Pancreas (tissue), 10 donors: ENCODE measurements at regions not wholly inside any gene's neighbourhood (a gene's known extent, or its start where the extent isn't known, plus 50 kb on each side); places are given as distances from the start of the nearest gene placed in this dataset.

Experiments
- ATAC-seq, 4 donors: fragments of 200-7000 bp; cut with Tn5 transposase; one replicate each; pipeline versions ENCODE4 v1.8.0 to v1.9.1; 2020; ENCODE audit warnings: mild to moderate bottlenecking in 4 of 4, moderate library complexity in 4 of 4
- DNase-seq, 6 donors: peaks; one replicate each; pipeline ENCODE4 v3.0.0-alpha.2; 2020
- FAIRE-seq: peaks from 2 replicates; lab custom pipeline; 2012; peaks lifted over from hg19 to GRCh38; lab: Jason Lieb, UNC
- H3K27ac ChIP-seq, 4 donors: fragments of 200-600 bp; sonication (generic); 1 replicate in 3 of 4; 2 replicates in 1 of 4; pipeline versions ENCODE4 v1.5.0 to v1.8.0; 2020
- H3K27me3 ChIP-seq, 4 donors: fragments of 200-600 bp; one replicate each; pipeline ENCODE4 v1.8.0; 2021
- H3K36me3 ChIP-seq, 3 donors: fragments of 200-600 bp; sonication (generic) in 1 of 3; one replicate each; pipeline versions ENCODE4 v1.5.0 to v1.8.0; 2020 to 2021
- H3K4me1 ChIP-seq, 3 donors: fragments of 200-600 bp; one replicate each; pipeline ENCODE4 v1.8.0; 2021
- H3K4me3 ChIP-seq, 4 donors: fragments of 200-600 bp; sonication (generic) in 2 of 4; one replicate each; pipeline versions ENCODE4 v1.5.0 to v1.8.0; 2020 to 2021
- H3K9me3 ChIP-seq, 4 donors: fragments of 200-600 bp; one replicate each; pipeline ENCODE4 v1.8.0; 2021
- WGBS, 2 donors: extraction: QIAGEN DNeasy Blood & Tissue Kit; methylation state at CpG; one replicate each; pipeline ENCODE4 v1.1.7; 2013; 5-methylcytosine and 5-hydroxymethylcytosine counted together
- intact Hi-C, 3 donors: fragments of 100-400 bp; cut with DNase I; formaldehyde crosslinking; loops; one replicate each; pipeline versions ENCODE4 v1.11.1 to v1.14.2; 2022
- TF ChIP-seq, protein P1 (sequence below), 4 donors: fragments of 200-600 bp; sonication (generic) in 3 of 4; IDR thresholded peaks; one replicate each; pipeline versions ENCODE4 v1.5.0 to v1.8.0; 2021; ENCODE audit warnings: antibody characterized with exemption in 4 of 4
- donor health status: healthy with polysubstance abuse.
- donor health status: DM: no; HTN: no; CAD: no; lungs with moderate emphysema.
- donor health status: DM: no; HTN: no; CAD: no.
- donor health status: control.
- donor health status: control.
- donor health status: Bipolar disorder and iron deficiency.
- donor health status: DM: yes; HTN: yes; CAD: no.
- donor health status: DM: no; HTN: no; CAD: no.
- donor health status: DM: no; HTN: no; CAD: no.
- donor health status: DM: yes; HTN: yes; CAD: no.

DNA sequence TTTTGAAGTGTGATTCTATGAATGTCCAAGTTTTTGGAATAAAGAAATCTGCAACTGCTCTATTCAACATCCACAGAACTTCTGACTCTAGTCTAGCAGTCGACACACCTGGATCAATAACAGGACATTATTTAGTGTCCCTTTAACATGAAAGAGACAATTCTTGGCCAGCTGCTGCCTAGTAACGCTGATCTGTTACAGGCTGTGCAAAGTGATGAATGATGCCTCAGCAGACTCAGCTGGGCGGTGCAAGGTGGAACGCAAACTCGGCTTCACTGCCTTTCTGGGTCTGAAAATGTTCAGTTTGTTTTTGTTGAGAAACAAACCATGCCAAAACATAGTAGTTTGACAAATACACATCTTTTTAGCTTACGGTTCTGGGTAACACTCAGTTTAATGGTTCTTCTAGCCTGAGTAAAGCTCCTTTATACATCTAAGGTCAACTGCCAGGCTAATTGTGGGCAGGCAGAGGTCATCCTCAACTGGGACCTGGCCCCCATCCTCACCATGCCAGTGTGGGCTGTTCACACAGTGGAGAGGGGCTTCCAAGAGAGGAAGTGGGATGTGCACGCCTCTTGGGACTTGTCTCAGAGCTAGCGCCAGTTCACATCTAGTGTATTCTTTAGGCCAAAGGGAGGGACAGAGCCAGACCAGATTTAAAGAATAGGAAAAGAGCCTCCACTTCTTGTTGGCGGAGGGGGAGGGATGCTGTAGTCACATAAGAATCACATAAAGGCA, 879.7 kb downstream of the QKI start:
- Histone ChIP-seq H3K9me3 (no peaks in the 10 kb centered on the region), H3K27ac (no peak overlapping the region), H3K27me3 (no peaks in the 10 kb centered on the region), H3K36me3 (no peaks in the 10 kb centered on the region), H3K4me1 (no peaks in the 10 kb centered on the region), H3K4me3 (no peak overlapping the region)
- TF ChIP-seq, protein P1, sequence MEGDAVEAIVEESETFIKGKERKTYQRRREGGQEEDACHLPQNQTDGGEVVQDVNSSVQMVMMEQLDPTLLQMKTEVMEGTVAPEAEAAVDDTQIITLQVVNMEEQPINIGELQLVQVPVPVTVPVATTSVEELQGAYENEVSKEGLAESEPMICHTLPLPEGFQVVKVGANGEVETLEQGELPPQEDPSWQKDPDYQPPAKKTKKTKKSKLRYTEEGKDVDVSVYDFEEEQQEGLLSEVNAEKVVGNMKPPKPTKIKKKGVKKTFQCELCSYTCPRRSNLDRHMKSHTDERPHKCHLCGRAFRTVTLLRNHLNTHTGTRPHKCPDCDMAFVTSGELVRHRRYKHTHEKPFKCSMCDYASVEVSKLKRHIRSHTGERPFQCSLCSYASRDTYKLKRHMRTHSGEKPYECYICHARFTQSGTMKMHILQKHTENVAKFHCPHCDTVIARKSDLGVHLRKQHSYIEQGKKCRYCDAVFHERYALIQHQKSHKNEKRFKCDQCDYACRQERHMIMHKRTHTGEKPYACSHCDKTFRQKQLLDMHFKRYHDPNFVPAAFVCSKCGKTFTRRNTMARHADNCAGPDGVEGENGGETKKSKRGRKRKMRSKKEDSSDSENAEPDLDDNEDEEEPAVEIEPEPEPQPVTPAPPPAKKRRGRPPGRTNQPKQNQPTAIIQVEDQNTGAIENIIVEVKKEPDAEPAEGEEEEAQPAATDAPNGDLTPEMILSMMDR (IDR thresholded peaks at IDR 0.05) = no peak
- 46 to 50% methylated on average over 9 of the region's 9 CpGs for WGBS, 2 donors
- DNase-seq = no peak
- no peak for ATAC-seq
- FAIRE-seq = no peak
- intact Hi-C loops = no loop called here

DNA sequence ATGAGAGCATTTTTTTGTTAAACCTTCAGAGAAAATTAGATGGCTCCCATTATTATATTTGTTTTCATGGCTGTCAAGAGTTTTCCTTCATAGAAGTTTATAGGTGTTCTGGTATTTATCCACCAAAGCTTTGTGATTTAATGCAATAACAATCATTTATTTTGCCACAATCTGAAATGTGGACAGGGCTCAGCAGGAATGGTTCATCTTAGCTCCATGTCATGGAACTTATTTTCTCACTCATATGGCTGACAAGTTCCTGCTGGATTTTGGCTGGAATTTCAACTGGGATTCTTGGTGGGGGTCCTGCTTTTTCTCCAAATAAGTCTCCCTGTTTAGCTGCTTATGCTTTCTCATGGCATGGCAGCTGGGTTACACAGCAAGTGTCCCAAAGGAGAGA, 876.7 kb downstream of the QKI start:
- Histone ChIP-seq H3K36me3 (no peaks in the 10 kb centered on the region), H3K27me3 (no peaks in the 10 kb centered on the region), H3K4me1 (no peaks in the 10 kb centered on the region), H3K9me3 (no peaks in the 10 kb centered on the region), H3K27ac (no peak overlapping the region), H3K4me3 (no peak overlapping the region)
- FAIRE-seq (no peak), ATAC-seq (no peak), DNase-seq (no peak)
- TF ChIP-seq, protein P1 (IDR thresholded peaks at IDR 0.05) = no peak
- intact Hi-C loops = no loop called here

DNA sequence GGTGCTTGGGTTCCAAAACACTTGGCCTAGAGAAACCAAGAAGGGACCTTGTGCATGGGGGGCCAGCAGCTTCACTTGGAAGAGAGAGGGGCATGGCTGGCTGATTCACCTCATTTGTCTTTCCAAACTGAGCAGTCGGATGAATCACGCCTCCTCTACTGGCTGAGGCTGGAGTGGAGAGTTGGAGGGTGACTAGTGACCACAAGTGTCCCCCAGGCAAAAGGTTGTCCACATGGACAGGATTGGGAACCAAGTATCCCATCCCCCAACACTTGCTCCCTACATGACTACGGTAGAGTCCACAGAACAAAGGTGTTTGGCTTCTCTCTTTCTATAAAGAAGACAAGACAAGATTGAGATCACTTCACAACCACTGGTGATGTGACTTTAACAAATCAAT, 875.6 kb downstream of the QKI start:
- ATAC-seq = no peak
- H3K4me1 ChIP-seq = no peaks in the 10 kb centered on the region
- TF ChIP-seq, protein P1 (IDR thresholded peaks at IDR 0.05) = no peak

DNA sequence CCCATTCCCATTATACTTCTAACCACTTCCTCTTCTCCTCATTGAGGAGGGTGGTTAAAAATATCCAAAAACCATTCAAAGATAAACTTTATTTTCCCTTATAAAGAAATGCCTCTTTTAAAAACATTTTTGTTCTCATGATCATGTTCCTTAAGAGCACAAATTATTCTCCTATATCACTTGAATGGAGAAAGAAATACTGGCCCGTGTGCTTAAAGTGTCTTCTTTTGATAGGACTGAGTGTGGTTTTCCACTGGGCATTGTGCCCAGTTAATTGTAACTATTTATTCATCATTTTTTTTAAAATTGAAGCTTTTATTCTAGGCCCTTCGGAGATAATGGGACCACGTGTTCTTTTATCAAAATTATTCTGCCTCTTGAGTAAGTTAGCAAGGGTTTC, 871.5 kb downstream of the QKI start:
- ATAC-seq (no peak), DNase-seq (no peak), FAIRE-seq (no peak)
- TF ChIP-seq, protein P1 (IDR thresholded peaks at IDR 0.05) = no peak
- intact Hi-C loops = no loop called here
- H3K27ac ChIP-seq = no peak overlapping the region
- no peaks in the 10 kb centered on the region for H3K9me3 ChIP-seq
- H3K27me3 ChIP-seq = no peaks in the 10 kb centered on the region
- H3K4me1 ChIP-seq = no peaks in the 10 kb centered on the region
- H3K36me3 ChIP-seq = no peaks in the 10 kb centered on the region
- 26 to 32% methylated on average over 3 of the region's 3 CpGs for WGBS, 2 donors
- no peak overlapping the region for H3K4me3 ChIP-seq

More for the DNA sequence above, 875.6 kb downstream of the QKI start:
- Histone ChIP-seq H3K9me3 (no peaks in the 10 kb centered on the region), H3K4me3 (no peak overlapping the region), H3K27me3 (no peaks in the 10 kb centered on the region), H3K27ac (no peak overlapping the region), H3K36me3 (no peaks in the 10 kb centered on the region)
- no peak for FAIRE-seq
- WGBS, 2 donors = 59 to 70% methylated on average over 3 of the region's 3 CpGs
- intact Hi-C loops = no loop called here
- DNase-seq = no peak

DNA sequence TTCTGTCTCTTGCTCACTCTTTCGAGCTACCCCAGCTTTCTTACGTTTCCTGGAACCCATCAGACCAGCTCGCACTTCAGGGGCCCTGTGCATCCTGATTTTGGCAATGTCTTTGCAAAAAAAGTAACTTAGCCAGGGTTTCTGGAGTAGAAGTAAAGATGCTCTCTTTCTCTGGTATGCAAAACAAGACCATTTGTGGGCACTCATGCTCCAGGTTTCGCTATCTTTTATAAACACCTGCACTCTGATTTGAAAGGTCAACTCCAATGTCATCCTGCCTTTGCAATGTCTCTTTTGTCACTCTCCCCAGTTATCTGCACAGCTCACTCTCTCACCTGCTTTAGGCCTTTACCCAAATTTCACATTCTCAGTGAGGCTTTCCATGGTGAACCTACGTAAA, 869.1 kb downstream of the QKI start:
- Histone ChIP-seq H3K4me1 (no peaks in the 10 kb centered on the region), H3K27me3 (no peaks in the 10 kb centered on the region), H3K36me3 (no peaks in the 10 kb centered on the region), H3K27ac (no peak overlapping the region), H3K9me3 (no peaks in the 10 kb centered on the region), H3K4me3 (no peak overlapping the region)
- WGBS, 2 donors = 51 to 63% methylated on average over 5 of the region's 5 CpGs
- FAIRE-seq (no peak), DNase-seq (no peak), ATAC-seq (no peak)
- TF ChIP-seq, protein P1 (IDR thresholded peaks at IDR 0.05) = no peak
- intact Hi-C loops = no loop called here
